Left renal pelvis (tissue), 4 donors: ENCODE measurements at regions not wholly inside any gene's neighbourhood (a gene's known extent, or its start where the extent isn't known, plus 50 kb on each side); places are given as distances from the start of the nearest gene placed in this dataset.

Source experiments
- DNase-seq, 4 donors: peaks; one replicate each; pipeline ENCODE4 v3.0.0-alpha.2; 2013; ENCODE audit warnings: low read depth in 4 of 4, low spot score in 3 of 4

DNA sequence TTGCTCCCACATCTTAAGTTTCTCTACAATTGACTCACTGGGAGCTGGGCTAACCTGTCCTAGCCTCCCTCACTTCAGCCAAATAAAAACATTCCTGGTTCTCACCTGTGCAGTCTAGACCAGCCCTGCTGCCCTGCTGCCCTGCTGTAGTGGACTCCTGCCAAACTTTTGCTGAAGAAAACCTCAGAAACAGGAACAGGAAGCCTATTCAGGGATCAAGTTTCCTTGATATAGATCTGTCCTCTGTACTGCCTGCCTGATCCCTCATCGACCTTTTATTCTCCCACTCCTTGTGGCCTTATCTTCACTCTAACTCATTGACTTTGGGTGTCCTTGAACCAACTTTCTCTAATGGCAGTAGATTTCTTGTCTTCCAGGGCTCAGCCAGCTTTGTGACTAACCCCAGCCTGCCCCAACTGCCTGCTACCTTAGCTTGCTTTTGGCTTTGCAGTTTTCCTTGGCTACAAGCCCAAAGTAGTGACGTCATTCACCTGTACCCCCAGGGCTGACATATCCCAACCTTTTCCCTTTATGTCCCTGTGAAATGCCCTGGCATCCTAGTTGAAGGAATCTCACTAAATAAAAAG lies 234.8 kb downstream of the DUSP6 start:
- DNase-seq: no peak

DNA sequence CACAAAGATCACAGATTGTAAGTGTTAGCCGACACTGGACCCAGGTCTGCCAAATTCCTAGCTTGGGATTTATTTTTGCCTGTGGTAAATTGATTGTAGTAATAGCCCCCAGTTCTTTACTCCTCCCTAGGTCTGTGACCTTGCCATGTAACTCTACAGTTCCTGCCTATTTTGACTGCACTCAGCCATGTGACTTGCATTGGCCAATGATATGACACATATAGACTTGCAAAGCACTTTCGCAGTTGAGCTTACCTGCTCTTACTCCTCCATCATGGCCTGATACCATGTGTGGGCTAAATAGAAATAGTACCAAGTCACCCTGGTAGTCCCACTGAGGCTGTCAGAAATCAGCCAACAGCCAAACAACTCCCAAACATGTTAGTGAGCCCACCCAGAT lies 240.3 kb downstream of the DUSP6 start:
- no peak for DNase-seq

DNA sequence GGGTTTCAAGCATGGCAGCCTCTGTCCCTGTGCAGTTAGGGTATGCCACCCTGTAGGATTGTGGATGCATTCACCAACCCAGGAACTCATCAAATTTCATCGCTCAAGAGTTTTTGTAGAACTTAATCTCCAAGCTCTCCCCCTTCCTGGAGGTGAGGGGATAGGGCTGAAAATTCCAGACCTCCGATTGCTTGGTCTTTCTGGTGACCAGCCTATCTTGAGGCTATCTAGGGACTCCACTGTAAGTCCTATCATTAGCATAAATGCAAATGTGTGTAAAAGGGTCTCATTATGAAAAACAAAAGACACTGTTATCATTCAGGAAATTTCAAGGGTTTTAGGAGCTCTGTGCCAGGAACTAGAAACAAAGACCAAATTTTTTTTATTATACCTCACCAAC lies 244.0 kb downstream of the DUSP6 start:
- DNase-seq: no peak

DNA sequence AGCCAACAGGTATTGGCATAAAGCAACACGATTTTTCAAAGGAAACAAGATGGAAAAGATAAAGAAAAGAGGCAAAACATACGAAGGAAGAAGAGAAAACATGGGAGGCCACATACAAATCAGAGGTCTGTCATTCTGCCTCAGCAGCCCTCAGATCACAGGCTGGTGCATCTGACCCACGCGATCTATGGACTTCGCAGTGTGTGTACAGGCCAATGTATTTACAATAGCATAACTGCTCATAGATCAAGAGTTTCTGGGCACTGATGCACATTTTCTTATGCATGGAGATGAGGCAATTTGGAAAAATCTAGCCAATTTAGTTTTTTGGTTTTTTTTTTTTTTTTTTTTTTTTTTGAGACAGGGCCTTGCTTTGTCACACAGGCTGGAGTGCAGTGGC lies 245.4 kb downstream of the DUSP6 start:
- no peak for DNase-seq

DNA sequence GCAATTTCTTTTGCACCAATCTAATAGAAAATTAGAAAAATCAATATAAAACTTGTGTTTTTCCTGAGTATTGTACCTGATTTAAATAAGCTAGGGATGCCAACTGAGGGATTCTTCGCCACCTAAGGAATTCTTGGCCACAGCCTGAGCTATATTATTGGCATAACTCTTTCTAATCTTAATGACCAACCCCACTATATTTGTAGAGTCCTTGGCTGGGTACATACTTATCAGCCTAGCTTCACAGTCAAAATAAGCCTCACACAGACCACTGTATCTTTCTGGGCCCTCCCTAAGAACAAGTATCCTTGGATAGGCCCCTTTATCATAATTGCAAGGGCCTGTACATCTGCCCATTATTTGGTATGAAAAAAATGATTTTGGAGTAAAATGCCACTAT lies 247.1 kb downstream of the DUSP6 start:
- no peak for DNase-seq

DNA sequence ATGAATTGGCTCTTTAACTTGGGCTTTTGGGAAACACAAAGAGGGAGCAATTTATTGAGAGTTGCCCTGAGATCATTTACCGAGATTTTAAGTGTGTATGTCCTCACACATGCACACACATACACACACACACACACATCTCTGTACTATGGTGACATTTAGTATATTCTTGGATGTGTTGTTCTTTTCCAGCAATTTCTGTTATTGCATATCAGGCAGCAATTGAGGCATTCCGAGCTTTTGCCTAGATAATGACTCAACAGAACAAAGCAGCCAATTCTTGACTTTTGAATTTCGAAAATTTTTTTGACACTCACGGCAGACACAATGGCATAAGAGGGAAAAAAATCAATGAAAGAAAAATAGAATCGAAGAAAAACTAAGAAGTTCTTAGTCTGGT lies 248.5 kb downstream of the DUSP6 start:
- no peak for DNase-seq

DNA sequence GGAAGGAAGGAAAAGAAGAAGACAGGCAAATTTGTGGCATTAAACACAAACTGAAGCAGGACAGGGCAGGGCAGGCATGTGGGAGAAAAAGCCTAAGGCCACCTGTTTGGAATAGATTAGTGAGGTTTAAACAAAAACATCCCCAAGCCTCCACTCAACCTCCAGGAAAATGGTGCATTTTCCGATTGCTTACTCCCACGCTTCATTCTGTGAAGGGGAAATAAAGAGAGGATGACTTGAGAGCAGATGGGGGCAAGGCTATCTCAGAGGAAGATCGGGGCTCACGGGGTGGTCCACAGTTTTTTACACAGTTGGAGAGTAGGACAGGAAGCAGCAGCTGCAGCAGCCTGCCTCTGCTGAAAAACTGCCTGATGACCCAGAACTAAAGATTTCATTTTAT lies 250.9 kb downstream of the DUSP6 start:
- no peak for DNase-seq

DNA sequence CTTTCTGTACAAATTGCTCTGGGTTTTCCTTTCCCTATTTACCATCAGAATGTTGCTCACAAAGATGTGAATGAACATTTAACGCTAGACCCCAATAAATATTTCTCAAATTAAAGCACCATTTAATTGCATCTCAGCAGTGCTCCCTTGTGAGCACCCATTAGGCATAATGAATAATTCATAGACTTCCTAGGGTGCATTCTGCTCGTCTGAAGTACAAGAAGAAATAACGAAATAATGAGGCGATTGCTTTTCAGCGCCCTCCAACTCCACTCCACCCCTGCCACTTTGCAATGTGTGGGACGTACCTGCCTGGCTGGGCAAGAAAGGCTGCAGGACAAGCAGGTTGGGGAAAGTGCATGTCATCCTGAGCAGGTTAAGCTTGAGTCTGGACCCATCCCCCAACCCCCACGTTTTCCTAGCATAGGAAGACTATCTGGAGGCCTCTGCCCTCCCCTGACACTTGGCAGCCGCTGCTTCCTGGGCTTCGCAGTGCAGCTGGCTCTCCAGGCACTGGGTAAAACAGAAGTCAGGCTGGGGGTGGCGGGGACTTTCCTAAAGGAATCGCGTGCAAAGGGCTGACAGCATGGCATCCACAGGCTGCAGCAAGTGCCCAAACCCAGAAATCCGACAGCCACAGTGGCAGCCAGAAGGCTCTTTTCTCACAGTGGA lies 253.7 kb downstream of the DUSP6 start:
- no peak for DNase-seq

DNA sequence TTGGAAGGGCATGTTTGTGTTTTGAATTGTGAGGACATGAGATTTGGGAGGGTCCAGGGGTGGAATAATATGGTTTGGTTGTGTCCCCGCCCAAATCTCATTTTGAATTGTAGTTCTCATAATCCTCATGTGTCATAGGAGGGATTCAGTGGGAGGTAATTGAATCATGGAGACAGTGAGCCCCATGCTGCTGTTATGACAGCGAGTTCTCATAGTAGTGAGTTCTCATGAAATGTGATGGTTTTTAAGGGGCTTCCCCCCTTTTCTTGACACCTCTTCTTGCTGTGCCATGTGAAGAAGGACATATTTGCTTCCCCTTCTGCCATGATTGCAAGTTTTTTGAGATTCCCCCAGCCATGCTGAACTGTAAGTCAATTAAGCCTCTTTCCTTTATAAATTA lies 260.0 kb downstream of the DUSP6 start:
- DNase-seq: no peak

DNA sequence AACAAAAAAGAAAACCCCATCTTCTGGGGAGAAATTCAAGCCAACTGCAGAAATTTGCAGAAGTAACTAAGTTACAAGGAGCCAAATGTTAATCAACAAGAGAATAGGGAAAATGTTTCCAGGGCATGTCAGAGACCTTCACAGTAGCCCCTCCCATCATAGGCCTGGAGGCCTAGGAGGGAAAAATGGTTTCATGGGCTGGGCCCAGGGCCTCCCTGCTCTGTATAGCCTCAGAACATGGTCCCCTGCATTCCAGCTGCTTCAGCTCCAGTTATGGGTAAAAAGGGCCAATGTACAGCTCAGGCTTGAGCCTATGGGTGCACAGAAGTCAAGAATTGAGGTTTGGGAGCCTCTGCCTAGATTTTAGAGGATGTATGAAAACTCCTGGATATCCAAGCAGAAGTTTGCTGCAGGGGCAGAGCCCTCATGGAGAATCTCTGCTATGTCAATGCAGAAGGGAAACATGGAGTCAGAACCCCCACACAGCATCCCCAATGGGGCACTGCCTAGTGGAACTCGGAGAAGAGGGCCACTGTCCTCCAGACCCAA lies 260.9 kb downstream of the DUSP6 start:
- DNase-seq: no peak

DNA sequence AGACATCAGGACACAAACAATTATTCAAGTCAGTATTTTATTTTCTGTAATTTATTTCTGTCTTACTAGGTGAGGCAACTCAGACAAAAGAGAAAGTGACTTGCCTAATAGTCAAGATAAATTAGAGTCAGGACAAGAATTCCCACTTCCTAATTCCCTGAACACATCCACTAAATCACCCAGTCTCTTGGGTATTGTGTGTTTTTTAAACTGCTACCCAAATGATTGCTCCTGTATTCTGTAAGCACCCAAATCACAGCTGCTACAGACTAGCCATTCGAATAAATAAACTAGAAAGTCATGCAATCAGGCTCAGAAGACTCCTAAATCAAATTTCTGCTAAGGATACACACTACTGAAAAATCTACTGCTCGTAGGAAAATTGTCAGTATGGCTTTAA lies 263.0 kb downstream of the DUSP6 start:
- no peak for DNase-seq

DNA sequence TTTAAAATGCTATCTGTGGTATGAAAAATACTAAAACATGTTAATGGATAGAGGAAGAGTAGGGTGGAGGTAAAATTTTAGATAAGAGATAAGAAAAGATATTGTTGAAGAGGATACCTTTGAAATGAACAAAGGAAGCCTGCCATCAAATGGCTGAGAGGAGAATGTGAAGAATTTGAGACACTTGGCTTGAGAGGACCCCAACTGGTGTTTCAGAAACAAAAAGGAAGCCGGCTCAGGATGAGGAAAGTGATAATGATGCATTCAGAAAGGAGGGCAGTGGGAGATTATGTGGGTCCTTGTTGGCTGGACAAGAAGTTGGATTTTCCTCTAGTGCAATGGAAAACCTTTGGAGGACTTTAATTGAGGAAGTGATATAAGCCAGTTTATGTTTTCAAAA lies 264.4 kb downstream of the DUSP6 start:
- no peak for DNase-seq

DNA sequence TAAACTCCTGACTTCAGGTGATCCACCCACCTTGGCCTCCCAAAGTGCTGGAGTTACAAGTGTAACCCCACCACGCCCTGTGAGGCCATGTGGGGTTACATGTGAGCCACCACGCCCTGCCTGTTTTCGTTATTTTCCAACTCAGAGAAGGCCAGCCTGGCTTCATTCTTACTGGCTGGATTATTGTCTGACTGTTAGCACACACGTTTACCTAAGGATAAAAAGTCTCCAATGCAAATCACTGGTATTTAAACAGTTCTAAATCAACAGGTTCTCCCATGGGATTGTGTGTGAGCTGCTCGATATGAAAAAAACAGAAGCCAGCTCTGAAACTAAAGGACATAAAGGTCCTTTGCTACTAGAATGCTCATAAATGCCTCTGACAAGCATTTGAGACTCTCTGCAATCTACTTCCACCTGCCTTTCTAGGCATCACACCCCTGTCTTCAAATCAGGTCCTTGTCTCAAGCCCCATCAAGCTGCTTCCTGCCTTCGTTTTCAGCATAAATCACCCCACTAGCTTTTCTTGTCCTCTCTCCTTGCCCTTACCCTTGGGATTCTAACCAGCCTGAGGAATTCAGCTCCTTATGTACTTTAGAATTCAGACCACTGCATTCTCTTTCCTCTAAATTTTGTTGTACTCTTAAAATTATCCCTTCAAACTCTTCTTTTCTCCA lies 265.0 kb downstream of the DUSP6 start:
- no peak for DNase-seq

DNA sequence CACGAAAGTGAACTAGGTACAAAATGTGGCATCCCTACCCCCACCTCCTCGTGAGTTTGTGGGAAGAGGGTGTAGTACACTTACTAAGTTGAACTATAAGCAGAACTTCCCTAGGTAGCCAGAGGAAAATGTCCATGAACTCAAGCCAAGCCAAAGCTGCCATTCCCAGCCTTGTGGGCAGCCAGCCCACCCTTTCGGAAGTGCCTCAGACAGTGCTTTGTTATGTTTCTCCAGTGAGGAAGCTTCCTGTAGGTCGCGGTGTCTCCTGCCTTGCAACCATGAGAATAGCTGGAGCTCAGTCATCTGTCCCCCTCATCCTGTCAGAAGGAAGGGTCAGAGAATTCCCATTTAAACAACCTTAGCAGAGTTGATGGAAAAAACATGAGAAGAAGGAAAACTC lies 266.9 kb downstream of the DUSP6 start:
- DNase-seq: no peak

DNA sequence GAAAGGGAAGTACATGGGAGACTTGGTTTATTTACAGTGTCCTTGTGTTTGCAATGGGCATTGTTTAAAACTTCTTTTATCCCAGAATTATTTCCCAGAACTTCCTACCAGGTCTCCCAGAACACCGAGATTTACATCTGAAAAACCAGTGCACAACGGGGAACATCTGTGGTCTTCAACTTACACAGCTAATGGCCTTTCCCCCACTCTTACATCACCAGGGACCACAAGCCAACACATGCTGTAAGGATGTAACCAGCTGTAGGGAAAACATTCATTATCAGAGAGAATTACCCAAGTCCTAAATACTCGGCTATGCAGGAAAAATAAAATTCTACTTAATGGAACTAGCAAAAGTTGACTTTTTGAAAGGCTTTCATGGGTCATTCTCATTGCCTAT lies 267.6 kb downstream of the DUSP6 start:
- DNase-seq: no peak

DNA sequence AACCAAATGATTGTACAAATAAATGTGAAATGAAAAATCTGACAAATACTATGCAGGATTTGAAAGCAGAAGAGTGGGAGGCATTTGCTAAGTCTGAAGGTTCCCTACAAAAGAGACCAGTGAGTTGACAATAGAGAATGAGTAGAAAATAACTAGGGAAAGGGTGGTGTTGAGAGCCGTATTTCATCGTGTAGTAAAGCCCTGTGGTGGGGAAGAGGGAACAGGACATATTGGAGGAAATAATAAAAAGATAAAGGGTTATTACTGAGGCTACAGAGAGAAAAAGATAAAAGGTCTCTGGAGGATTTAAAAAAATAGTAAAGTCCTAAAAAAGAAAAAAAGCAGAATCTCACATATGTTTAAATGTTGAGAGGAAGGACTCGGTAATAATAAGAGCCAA lies 268.8 kb downstream of the DUSP6 start:
- no peak for DNase-seq

DNA sequence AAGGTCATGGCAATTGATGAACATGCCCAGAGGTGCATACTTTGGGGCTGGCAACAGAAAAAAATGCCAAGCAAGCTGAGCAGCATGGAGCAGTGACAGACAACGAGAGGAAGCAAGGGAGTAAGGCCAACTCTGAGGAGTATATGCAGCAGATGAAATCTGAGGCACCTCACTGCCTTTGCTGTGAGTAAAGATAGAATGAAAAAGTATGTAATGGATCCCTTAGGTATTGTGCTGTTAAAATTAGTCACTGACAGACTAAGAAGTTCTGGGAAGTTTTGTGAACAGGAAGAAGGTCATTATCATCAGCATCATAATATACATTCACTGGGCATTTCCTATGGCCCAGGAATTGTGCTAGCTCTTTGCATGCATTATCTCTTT lies 269.9 kb downstream of the DUSP6 start:
- no peak for DNase-seq

DNA sequence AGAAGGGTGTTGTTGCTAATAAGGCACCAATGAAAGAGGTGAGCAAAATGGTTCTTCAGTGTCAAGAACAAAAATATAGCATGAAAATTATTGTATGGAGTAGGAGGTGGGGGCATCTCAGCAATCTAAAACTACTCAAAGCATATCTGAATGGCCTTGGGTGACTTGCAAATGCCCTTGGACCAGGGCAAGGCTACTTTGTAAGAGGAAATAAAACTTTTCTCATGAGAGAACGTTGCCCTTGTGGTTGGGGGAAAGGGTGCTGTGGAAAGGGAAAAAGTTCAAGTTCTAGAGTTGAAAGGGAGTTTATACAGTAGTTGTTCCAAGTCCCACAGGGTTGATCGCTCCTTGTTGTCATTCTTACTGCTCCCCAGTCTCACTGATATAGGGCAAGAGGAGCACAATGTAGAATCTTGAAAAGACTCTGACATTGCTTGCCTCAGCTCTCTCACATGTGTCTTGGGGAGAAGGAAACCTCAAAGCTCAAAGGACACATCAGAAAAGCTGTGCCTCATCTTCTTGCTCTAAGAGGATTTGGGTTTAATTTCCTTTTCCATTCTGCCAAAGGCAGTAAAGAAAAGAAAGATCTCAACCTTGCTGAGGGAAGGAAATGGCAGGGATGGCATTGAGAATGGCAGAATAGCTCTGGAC lies 270.5 kb downstream of the DUSP6 start:
- no peak for DNase-seq

DNA sequence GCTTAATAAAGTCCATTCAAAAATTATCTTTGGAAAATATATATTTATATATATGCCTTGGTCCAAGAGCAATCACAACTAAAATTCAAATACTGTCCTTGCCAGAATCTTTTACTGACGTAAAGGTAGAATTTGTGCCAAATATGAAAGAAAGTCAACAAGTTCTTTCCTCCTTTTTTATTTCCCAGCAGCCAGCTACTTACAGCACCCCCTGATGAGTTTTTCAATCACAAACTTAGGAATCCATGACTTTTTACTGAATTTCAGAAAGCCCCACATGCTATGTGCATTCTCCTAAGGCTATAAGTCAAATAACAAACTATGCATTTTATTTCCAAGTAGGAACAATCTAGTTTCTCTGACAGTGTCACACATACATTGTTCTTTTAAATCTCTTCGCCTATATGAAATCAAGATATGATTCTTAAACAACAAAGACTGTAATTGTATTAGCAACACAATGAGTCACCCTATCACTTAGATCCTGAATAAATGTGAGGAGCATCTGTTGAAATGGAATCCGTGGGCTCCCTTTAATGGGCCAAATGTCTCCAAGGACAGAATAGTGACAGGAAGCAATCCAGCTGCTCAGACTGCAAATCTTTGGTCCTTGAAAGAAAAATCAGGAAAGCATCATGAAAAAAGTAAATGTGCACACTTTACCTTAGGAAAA lies 271.4 kb downstream of the DUSP6 start:
- DNase-seq: no peak

DNA sequence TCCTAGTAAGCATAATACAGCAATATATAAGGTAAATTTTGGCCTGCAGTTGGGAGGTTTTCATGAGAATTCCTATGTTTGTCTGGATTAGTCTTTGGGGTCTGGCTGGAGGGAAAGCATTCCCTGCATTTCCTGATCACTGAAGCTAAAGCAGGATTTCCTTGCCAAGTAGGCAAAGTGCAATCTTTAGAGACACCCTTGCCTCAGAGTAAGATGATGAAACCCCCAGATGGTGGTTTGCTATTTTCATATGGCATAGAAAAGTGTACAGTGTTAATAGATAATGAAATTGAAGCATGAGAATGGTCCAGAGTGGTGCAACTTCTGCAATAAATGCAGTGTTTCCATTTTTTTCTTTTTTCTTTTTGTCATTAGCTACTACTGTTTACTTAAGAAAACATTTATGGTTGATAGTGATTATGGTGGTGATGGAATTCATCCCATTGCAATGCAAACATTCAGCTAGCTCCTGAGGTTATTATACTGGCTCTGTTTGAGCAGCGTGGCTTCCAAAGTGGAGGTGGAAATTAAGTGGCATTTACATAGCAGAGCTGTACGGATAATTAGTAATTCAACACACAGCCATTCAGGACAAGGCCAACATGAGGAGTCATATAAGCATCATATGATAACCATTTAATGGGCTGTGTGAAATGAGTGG lies 276.3 kb downstream of the DUSP6 start:
- DNase-seq: no peak

DNA sequence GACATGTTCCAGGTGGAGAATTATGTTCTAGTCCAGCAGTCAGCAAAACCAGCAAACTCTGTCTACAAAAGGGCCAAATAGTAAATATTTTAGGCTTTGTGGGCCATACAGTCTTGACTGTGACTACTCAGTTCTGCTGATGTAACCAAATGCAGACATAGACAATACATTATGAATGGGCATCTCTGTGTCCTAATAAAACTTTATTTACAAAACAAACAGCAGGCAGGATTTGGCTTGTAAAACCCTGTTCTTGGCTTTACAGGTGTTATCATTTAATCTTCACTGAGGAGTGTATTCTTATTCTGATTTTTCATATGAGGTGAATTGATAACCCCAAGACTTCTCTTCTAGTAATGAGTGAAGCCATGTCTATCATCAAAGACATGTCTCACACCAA lies 278.6 kb downstream of the DUSP6 start:
- DNase-seq: no peak
